HepG2 (cell line): ENCODE measurements at regions not wholly inside any gene's neighbourhood (a gene's known extent, or its start where the extent isn't known, plus 50 kb on each side); places are given as distances from the start of the nearest gene placed in this dataset.

Experiments
- ATAC-seq: fragments of 200-7000 bp; cut with Tn5 transposase; 3 replicates; pipeline ENCODE4 v1.9.1; 2020; ENCODE audit warnings: mild to moderate bottlenecking, moderate library complexity
- BruUV-seq: library from RNA; stranded (reverse); fragments of 400-500 nt; replicated peaks from 2 replicates; lab custom pipeline; 2021; lab: Mats Ljungman, UMichigan
- CTCF ChIA-PET: fragments of 300-600 bp; formaldehyde crosslinking; extraction: SDS; loops from one replicate; lab custom pipeline; 2021; ENCODE audit warnings: low total read pairs, inconsistent platforms, low intra/inter-chr PET ratio; lab: Yijun Ruan, JAX
- POLR2A ChIA-PET: fragments of 350-600 bp; sonication (Branson Sonifier 250); formaldehyde crosslinking; loops from one replicate; lab custom pipeline; 2020; ENCODE audit warnings: antibody characterized with exemption, inconsistent platforms; lab: Yijun Ruan, JAX
- DNase-seq: peaks from one replicate; pipeline ENCODE4 v3.0.0-alpha.2; 2015; ENCODE audit warnings: low spot score
- FAIRE-seq: peaks from 3 replicates; lab custom pipeline; 2011; peaks lifted over from hg19 to GRCh38; lab: Jason Lieb, UNC
- H2AFZ ChIP-seq: one replicate; pipeline ENCODE4 v1.6.1; 2011; ENCODE audit warnings: low read length, inconsistent platforms
- H3K27ac ChIP-seq: fragments of 300-600 bp; 3 replicates; pipeline ENCODE4 v1.8.0; 2011; ENCODE audit warnings: mixed run types, mild to moderate bottlenecking, mixed read lengths, low read length, inconsistent platforms; ENCODE audit not compliant: insufficient read depth; ENCODE audit errors: extremely low read length
- H3K27me3 ChIP-seq, 2 experiments: fragments of 200-600 bp in 1 of 2; 2 replicates in 1 of 2; 3 replicates in 1 of 2; pipeline versions ENCODE4 v1.6.0 to v1.8.0; 2011; ENCODE audit warnings: low read length in 2 of 2, mild to moderate bottlenecking in 2 of 2, moderate library complexity in 2 of 2, inconsistent platforms in 1 of 2; ENCODE audit not compliant: insufficient read depth in 2 of 2, control insufficient read depth in 1 of 2
- H3K36me3 ChIP-seq, 2 experiments: fragments of 200-600 bp in 1 of 2; replicated peaks in 1 of 2; 2 replicates in 1 of 2; 3 replicates in 1 of 2; pipeline versions ENCODE4 v1.5.1 to v1.8.0; 2011; ENCODE audit warnings: low read length in 2 of 2, inconsistent platforms in 1 of 2; ENCODE audit not compliant: insufficient read depth in 2 of 2, control insufficient read depth in 1 of 2
- H3K4me1 ChIP-seq: 2 replicates; pipeline ENCODE4 v1.5.1; 2012; ENCODE audit warnings: low read length, inconsistent platforms; ENCODE audit not compliant: insufficient read depth
- H3K4me2 ChIP-seq: 2 replicates; pipeline ENCODE4 v1.6.0; 2011; ENCODE audit warnings: low read depth, low read length, inconsistent platforms
- H3K4me3 ChIP-seq, 3 experiments: fragments of 200-600 bp in 1 of 3; sonication (generic), shearing (Covaris generic) in 1 of 3; replicated peaks in 1 of 3; 2 replicates each; pipeline ENCODE4 v1.5.1; 2011 to 2016; ENCODE audit warnings: low read length in 3 of 3, inconsistent platforms in 2 of 3, low read depth in 2 of 3, mild to moderate bottlenecking in 2 of 3, control low read depth in 1 of 3, mixed read lengths in 1 of 3; ENCODE audit not compliant: insufficient read depth in 1 of 3
- H3K79me2 ChIP-seq: one replicate; pipeline ENCODE4 v1.6.1; 2011; ENCODE audit warnings: low read length, inconsistent platforms; ENCODE audit not compliant: insufficient read depth
- H3K9ac ChIP-seq: 2 replicates; pipeline ENCODE4 v1.6.0; 2011; ENCODE audit warnings: mild to moderate bottlenecking, low read depth, low read length, inconsistent platforms; ENCODE audit not compliant: insufficient read depth
- H3K9me3 ChIP-seq: 2 replicates; pipeline ENCODE4 v1.5.1; 2012; ENCODE audit warnings: mild to moderate bottlenecking, low read length
- H4K20me1 ChIP-seq: 2 replicates; pipeline ENCODE4 v1.6.0; 2011; ENCODE audit warnings: inconsistent platforms, mild to moderate bottlenecking, low read length, moderate library complexity; ENCODE audit not compliant: insufficient read depth
- FOXA3 ChIP-seq: IDR thresholded peaks from 2 replicates; pipeline ENCODE4 v1.6.1; 2016; ENCODE audit warnings: missing genetic modification reagents, missing compliant biosample characterization
- KLF12 ChIP-seq: sonication (generic); formaldehyde crosslinking; IDR thresholded peaks from 2 replicates; pipeline ENCODE4 v1.4.0; 2020; ENCODE audit warnings: missing genetic modification reagents, borderline replicate concordance
- PAX8 ChIP-seq: sonication (generic); formaldehyde crosslinking; IDR thresholded peaks from 2 replicates; pipeline ENCODE4 v1.8.0; 2022; ENCODE audit warnings: mild to moderate bottlenecking, missing genetic modification reagents, borderline replicate concordance
- POLR2A ChIP-seq, 2 experiments: IDR thresholded peaks; 2 replicates each; pipeline ENCODE4 v1.6.1; 2011; ENCODE audit warnings: low read depth in 2 of 2, low read length in 2 of 2, mild to moderate bottlenecking in 1 of 2, moderate library complexity in 1 of 2; ENCODE audit not compliant: insufficient read depth in 1 of 2
- SIN3A ChIP-seq: IDR thresholded peaks from 2 replicates; pipeline ENCODE4 v1.6.1; 2011; ENCODE audit warnings: low read depth, mild to moderate bottlenecking, control low read depth, low read length, borderline replicate concordance
- SNAPC2 ChIP-seq: sonication (generic); formaldehyde crosslinking; IDR thresholded peaks from 2 replicates; pipeline ENCODE4 v1.8.1; 2022; ENCODE audit warnings: mild to moderate bottlenecking, missing genetic modification reagents
- SRY ChIP-seq: sonication (generic); formaldehyde crosslinking; IDR thresholded peaks from 2 replicates; pipeline ENCODE4 v1.8.0; 2022; ENCODE audit warnings: mild to moderate bottlenecking, missing genetic modification reagents
- TFAP4 ChIP-seq: sonication (generic); IDR thresholded peaks from 2 replicates; pipeline ENCODE4 v1.6.1; 2016; ENCODE audit warnings: low read depth, borderline replicate concordance
- ZFP62 ChIP-seq: sonication (generic); formaldehyde crosslinking; IDR thresholded peaks from 2 replicates; pipeline ENCODE4 v1.4.0; 2020; ENCODE audit warnings: missing genetic modification reagents
- ZNF124 ChIP-seq: sonication (generic); formaldehyde crosslinking; IDR thresholded peaks from 2 replicates; pipeline ENCODE4 v1.4.0; 2020; ENCODE audit warnings: missing genetic modification reagents
- ZNF136 ChIP-seq: sonication (generic); formaldehyde crosslinking; IDR thresholded peaks from 2 replicates; pipeline ENCODE4 v1.8.1; 2022; ENCODE audit warnings: low read depth, mild to moderate bottlenecking, moderate library complexity, missing genetic modification reagents
- ZNF276 ChIP-seq: sonication (generic); formaldehyde crosslinking; IDR thresholded peaks from 2 replicates; pipeline ENCODE4 v1.4.0; 2020; ENCODE audit warnings: mild to moderate bottlenecking, low read depth, missing genetic modification reagents
- ZNF382 ChIP-seq: sonication (generic); formaldehyde crosslinking; IDR thresholded peaks from 2 replicates; pipeline ENCODE4 v1.5.0; 2020; ENCODE audit warnings: missing genetic modification reagents, mild to moderate bottlenecking, borderline replicate concordance
- ZNF781 ChIP-seq: sonication (generic); formaldehyde crosslinking; IDR thresholded peaks from 2 replicates; pipeline ENCODE4 v1.5.1; 2020; ENCODE audit warnings: borderline replicate concordance, mild to moderate bottlenecking, missing genetic modification reagents; ENCODE audit errors: not compliant biosample characterization
- ZSCAN21 ChIP-seq: sonication (generic); formaldehyde crosslinking; IDR thresholded peaks from 2 replicates; pipeline ENCODE4 v1.8.0; 2022; ENCODE audit warnings: mild to moderate bottlenecking, missing genetic modification reagents, moderate library complexity, borderline replicate concordance
- WGBS: methylation state at CpG from one replicate; pipeline ENCODE4 v1.1.6; 2017; ENCODE audit warnings: low lambda C conversion rate; 5-methylcytosine and 5-hydroxymethylcytosine counted together
- in situ Hi-C: cut with HindIII; loops from 2 replicates; pipeline ENCODE4 v1.10.0; 2017; ENCODE audit warnings: low pct_unique_long_range_greater_than_20kb; ENCODE audit not compliant: extremely low pct_ligation_motif_present
- intact Hi-C: fragments of 100-400 bp; cut with micrococcal nuclease; formaldehyde crosslinking; loops from one replicate; pipeline ENCODE4 v1.10.0; 2022; ENCODE audit not compliant: unreplicated experiment

DNA sequence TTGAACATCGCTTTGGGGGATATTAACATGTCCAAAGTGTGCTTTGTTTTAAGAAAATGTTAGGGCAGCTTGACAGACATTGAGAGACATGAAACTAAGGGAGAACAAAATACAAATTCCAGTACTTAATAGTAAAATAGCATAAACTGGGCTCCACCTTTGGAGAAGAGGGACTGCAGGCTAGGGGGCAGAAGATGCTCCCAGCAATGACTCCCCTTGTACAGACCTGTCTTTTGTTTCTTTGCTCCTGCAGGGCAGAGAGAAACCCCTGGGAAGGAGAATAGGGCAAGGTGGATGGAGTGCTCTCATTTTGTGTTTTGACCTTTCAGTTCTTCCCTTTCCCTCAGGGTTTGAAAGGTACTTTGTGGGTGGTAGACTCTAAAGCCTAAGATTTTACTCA lies 115.6 kb upstream of the PLCB4 start:
- no peak overlapping the region for H3K9ac ChIP-seq
- no peak for DNase-seq
- intact Hi-C loops: no loop called here
- H4K20me1 ChIP-seq: no peaks in the 10 kb centered on the region
- no peaks in the 10 kb centered on the region for H3K27me3 ChIP-seq
- no peaks in the 10 kb centered on the region for H3K9me3 ChIP-seq
- H2AFZ ChIP-seq: no peak overlapping the region
- no TSS peak for BruUV-seq
- no peaks in the 10 kb centered on the region for H3K79me2 ChIP-seq
- H3K36me3 ChIP-seq: no peaks in the 10 kb centered on the region
- POLR2A ChIA-PET: no interaction called here
- no peak overlapping the region for H3K27ac ChIP-seq
- TF ChIP-seq SRY (CRISPR knock-in tag) (no peak), TFAP4 (no peak), SIN3A (no peak), FOXA3 (CRISPR knock-in tag) (no peak), PAX8 (no peak), ZSCAN21 (CRISPR knock-in tag) (no peak), POLR2A (IDR thresholded peaks at IDR 0.05; ENCODE audit: insufficient read depth in 1 of 2, low read depth in 2 of 2, low read length in 2 of 2) (no peak), ZNF124 (CRISPR knock-in tag) (no peak), ZNF382 (no peak)
- no peak overlapping the region for H3K4me3 ChIP-seq
- ATAC-seq: peak; percentile 78
- no peak overlapping the region for H3K4me2 ChIP-seq
- CTCF ChIA-PET: no interaction called here
- no peaks in the 10 kb centered on the region for H3K4me1 ChIP-seq
- FAIRE-seq: peak; percentile 51
- in situ Hi-C loops: no loop called here
- 4% methylated on average over 1 of the region's 1 CpG for WGBS

DNA sequence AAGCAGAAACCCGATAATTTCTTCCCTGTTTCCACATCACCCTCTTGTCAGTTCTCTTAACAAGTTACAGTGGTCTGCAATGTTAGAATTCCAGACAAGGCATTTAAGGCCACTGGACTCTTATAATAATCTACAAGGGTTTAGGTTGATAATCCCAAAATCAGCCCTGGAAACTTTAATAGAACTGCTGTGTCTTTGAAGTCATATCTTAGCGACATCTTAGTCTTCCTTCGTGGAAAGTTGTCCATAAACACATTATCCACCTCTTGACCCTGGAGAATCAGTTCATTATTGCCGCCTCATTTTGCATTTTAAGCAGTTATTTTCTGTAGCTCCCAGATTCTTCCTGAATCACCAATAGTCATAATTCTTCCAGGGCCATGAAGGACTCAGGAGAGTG lies 108.6 kb upstream of the PLCB4 start:
- no peak overlapping the region for H3K4me2 ChIP-seq
- no peaks in the 10 kb centered on the region for H3K9me3 ChIP-seq
- in situ Hi-C loops (no loop called here), intact Hi-C loops (no loop called here)
- FAIRE-seq (no peak), ATAC-seq (no peak), DNase-seq (no peak)
- H3K27me3 ChIP-seq: no peaks in the 10 kb centered on the region; a peak in 1 of 5 replicates
- H3K27ac ChIP-seq: no peak overlapping the region
- H2AFZ ChIP-seq: no peak overlapping the region
- no peaks in the 10 kb centered on the region for H3K4me1 ChIP-seq
- WGBS: 13% methylated on average over 4 of the region's 4 CpGs
- no peak overlapping the region for H3K4me3 ChIP-seq
- no peak overlapping the region for H3K9ac ChIP-seq
- BruUV-seq: no TSS peak
- no peaks in the 10 kb centered on the region for H4K20me1 ChIP-seq
- ChIA-PET POLR2A (no interaction called here), CTCF (no interaction called here)
- no peaks in the 10 kb centered on the region for H3K36me3 ChIP-seq
- TF ChIP-seq ZNF781 (CRISPR knock-in tag): no peak
- no peak for TF ChIP-seq ZFP62 (CRISPR knock-in tag)
- TF ChIP-seq SNAPC2 (CRISPR knock-in tag): no peak
- no peak for TF ChIP-seq ZNF136 (CRISPR knock-in tag)
- TF ChIP-seq ZNF276 (CRISPR knock-in tag): no peak
- no peak for TF ChIP-seq KLF12 (CRISPR knock-in tag)
- H3K79me2 ChIP-seq: no peaks in the 10 kb centered on the region
